GM06990 (cell line): ENCODE measurements at regions not wholly inside any gene's neighbourhood (a gene's known extent, or its start where the extent isn't known, plus 50 kb on each side); places are given as distances from the start of the nearest gene placed in this dataset.

Source experiments
- DNase-seq: peaks from one replicate; pipeline ENCODE4 v3.0.0-alpha.2; 2011; ENCODE audit not compliant: insufficient read length; ENCODE audit errors: extremely low read depth
- H3K27me3 ChIP-seq: replicated peaks from 2 replicates; pipeline ENCODE4 v1.6.0; 2011; ENCODE audit warnings: low read length; ENCODE audit not compliant: control insufficient read depth, insufficient read depth
- H3K36me3 ChIP-seq: 2 replicates; pipeline ENCODE4 v1.5.1; 2011; ENCODE audit warnings: low read length; ENCODE audit not compliant: control insufficient read depth, insufficient read depth
- H3K4me3 ChIP-seq: replicated peaks from 2 replicates; pipeline ENCODE4 v1.5.1; 2011; ENCODE audit warnings: low read depth, mild to moderate bottlenecking, control low read depth, low read length
- TF ChIP-seq, protein P1 (sequence below): IDR thresholded peaks from 2 replicates; pipeline ENCODE4 v1.5.1; 2011; ENCODE audit warnings: low read length, control low read depth, mild to moderate bottlenecking, inconsistent platforms; ENCODE audit not compliant: insufficient read depth, poor library complexity, severe bottlenecking

DNA sequence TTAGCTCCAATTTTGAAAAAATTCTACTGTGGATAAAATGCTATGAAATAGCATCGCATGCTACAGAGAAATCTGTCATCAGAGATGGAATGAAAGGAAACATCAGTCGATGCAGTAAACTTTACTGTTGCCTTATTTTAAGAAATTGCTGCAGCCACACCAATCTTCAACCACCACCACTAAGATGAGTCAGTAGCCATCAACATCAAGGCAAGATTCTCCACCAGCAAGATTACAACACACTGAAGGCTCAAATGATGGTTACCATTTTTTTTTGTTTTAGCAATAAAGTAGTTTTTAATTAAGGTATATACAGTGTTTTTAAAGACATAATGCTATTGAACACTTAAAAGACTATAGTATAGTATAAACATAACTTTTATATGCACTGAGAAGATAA lies 95.6 kb upstream of the JUN start:
- Histone ChIP-seq H3K36me3 (no peaks in the 10 kb centered on the region), H3K27me3 (no peaks in the 10 kb centered on the region), H3K4me3 (no peak overlapping the region)
- TF ChIP-seq, protein P1, sequence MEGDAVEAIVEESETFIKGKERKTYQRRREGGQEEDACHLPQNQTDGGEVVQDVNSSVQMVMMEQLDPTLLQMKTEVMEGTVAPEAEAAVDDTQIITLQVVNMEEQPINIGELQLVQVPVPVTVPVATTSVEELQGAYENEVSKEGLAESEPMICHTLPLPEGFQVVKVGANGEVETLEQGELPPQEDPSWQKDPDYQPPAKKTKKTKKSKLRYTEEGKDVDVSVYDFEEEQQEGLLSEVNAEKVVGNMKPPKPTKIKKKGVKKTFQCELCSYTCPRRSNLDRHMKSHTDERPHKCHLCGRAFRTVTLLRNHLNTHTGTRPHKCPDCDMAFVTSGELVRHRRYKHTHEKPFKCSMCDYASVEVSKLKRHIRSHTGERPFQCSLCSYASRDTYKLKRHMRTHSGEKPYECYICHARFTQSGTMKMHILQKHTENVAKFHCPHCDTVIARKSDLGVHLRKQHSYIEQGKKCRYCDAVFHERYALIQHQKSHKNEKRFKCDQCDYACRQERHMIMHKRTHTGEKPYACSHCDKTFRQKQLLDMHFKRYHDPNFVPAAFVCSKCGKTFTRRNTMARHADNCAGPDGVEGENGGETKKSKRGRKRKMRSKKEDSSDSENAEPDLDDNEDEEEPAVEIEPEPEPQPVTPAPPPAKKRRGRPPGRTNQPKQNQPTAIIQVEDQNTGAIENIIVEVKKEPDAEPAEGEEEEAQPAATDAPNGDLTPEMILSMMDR: no peak
- DNase-seq: no peak

DNA sequence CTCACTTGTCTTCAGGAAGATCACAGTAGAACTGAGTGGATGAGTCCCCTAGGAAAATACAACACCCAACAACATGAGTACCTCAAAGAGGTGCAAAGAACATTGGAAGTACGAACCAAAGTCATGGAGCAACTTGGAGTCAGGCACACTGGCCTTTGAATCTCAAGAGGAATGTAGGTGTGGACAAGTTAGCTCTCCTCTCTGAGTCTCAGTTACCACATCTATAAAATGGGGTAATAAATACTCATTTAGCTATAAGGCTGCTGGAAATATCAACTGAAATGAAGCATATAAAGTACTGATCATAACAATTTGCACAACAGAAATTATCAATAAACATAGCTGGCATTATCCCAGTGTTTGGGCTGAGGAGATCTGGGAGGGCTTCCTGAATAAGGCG lies 96.7 kb upstream of the JUN start:
- no peaks in the 10 kb centered on the region for H3K27me3 ChIP-seq
- H3K4me3 ChIP-seq: no peak overlapping the region
- no peak for DNase-seq
- TF ChIP-seq, protein P1: no peak
- H3K36me3 ChIP-seq: no peaks in the 10 kb centered on the region

DNA sequence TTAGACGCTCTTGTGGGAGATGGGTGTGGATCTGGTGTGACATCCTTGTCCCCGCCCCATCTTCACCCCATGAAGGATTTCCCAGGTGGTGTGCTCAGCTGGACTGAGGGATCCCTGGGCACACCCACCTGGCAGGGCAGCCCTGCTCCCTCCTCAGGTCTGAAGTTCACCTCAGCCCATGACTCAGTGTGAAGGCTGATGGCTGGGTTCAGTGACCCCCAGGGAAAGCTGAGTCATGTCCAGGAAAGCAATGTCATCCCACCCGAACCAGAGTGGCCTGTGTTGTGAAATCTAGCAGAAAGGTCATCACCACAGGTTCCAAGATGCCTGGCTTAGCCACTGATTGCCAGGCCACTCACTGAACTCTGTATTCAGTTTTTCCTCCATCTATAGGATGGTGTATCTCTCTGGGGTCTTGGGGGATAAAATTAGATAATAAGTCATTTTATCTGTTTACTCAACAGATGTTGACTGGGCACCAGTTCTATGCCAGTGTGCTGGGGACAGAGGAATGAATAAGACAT lies 97.7 kb upstream of the JUN start:
- no peak for DNase-seq
- no peak overlapping the region for H3K4me3 ChIP-seq
- TF ChIP-seq, protein P1: no peak
- H3K36me3 ChIP-seq: no peaks in the 10 kb centered on the region
- no peaks in the 10 kb centered on the region for H3K27me3 ChIP-seq

DNA sequence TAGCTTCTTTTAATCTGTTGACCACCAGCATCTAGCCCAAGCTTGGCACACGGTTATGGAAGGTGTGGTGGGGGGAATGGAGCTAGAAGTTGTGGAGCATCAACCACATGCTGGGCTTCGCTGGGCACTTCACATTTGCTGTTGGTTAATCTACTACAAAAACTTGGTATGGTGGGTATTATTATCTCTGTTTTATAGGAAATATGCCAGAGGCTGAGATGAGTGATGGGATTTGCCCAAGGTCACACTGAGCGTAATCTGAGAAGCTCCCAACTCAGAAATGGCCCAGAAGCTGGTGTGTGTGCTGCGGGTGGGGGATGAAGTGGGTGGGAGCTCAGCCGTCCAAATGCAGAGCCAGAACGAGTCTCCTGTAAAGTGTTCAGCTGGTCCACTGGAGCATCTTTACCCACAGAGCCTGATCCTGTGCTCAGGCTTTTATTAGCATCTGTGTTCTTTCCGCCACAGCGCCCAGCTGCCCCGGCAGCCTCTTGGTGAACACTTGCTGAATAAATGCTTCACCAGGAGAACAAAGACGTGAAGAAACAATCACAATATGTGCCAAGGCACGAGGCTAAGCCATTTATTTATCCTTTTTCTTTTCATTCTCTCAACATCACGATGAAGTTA lies 98.6 kb upstream of the JUN start:
- no peak for DNase-seq
- TF ChIP-seq, protein P1: no peak

DNA sequence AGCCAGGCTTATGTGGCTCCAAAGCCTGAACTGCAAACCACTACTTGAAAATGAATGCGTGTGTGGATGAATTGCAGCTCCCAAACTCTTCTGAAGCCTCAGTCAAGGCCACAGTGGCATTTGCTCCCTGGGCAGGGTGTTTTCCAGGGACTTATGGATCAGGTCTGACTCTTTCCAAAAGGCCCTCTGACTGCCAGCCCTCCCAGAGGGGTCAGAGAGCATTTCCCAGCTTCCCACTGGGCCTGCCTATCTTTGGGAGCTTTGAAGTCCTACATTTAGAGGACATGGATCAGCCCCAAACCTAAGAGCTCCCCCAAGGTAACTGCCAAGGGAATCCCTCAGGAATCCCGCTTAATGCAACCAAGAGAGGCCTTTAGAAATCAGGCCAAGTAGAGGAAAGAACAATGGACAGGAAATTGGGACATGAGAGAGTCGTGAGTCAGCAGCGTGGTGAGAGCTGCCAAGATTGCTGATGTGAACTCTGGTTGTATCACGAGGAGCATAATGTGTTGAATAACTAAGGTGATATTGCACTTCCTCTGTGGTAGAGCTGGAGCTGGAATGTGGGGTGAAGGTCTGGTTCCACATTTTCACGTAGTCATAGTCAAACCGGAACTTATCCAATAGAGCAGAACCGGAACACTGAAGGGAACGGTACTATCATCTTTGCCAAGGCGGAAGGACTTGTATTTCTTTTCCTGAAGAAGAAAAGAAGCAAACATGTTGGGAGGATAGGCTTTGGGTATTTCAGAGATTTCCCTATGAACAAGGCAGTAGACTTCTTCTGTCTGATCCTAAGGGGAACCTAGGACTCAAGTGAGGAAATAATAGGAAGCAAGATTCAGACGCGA lies 99.4 kb upstream of the JUN start:
- no peak for DNase-seq
- H3K36me3 ChIP-seq: no peaks in the 10 kb centered on the region
- no peak overlapping the region for H3K4me3 ChIP-seq
- H3K27me3 ChIP-seq: no peaks in the 10 kb centered on the region
- TF ChIP-seq, protein P1: no peak

More for the DNA sequence above, 98.6 kb upstream of the JUN start:
- H3K27me3 ChIP-seq: no peaks in the 10 kb centered on the region
- H3K4me3 ChIP-seq: no peak overlapping the region
- no peaks in the 10 kb centered on the region for H3K36me3 ChIP-seq
